ENCODE measurements at regions not wholly inside any gene's neighbourhood (a gene's known extent, or its start where the extent isn't known, plus 50 kb on each side); places are given as distances from the start of the nearest gene placed in this dataset.

DNA sequence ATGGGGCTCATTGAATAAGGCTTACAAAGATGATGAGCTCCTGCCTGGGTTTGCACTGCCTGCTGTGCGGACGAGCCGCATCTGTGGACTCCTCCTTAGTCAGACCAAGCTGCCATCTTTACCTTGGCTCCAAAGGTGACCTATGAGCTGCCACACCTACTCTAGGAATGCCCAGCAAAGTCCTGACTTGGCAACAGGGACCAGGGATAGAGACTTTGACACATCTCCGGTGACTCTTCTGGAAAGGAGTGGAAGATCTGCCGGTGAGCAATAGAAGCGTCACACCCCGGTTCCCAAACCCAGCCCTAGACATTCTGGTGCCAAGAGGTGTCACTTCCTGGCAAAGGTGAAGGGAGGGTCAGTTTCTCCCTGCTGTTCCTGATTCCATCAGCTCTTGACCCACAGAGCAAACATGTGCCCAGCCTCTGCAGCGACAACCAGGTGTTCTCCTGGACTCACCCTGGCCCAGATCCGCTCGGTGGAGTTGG lies 50.2 kb upstream of the GTF3A start:
- peaks cover 17% of the 10 kb centered on the region for H3K4me1 Mint-ChIP-seq
- peaks cover 10% of the 10 kb centered on the region for H3K27me3 Mint-ChIP-seq
- no peaks in the 10 kb centered on the region for H3K9me3 Mint-ChIP-seq (ENCODE audit: low read depth)
- H3K36me3 Mint-ChIP-seq = no peaks in the 10 kb centered on the region
- H3K27ac Mint-ChIP-seq = no peak overlapping the region
- CTCF ChIA-PET = interaction anchor here (1.0 to 5.7 kb wide), 10 partner anchors 9 to 611 kb away, joined by 3 to 63 read pairs (median 5); no protein-coding TSS in a partner anchor
- ATAC-seq = no peak
- H3K4me3 Mint-ChIP-seq = no peak overlapping the region
- DNase-seq = no peak

All from activated CD8-positive, alpha-beta memory T cell treated with anti-CD3 and anti-CD28 coated beads, Interleukin-2, amount 10 ng/mL, durations not matched to agents 7 days and 5 days (primary cell).